ENCODE measurements at regions not wholly inside any gene's neighbourhood (a gene's known extent, or its start where the extent isn't known, plus 50 kb on each side); places are given as distances from the start of the nearest gene placed in this dataset.

GRCh38 chr10:111865550-111865949 is 318.0 kb downstream of the GPAM start:
- 66 to 67% methylated on average over 3 of the region's 3 CpGs for WGBS, 2 donors
- no peaks in the 10 kb centered on the region for H3K36me3 ChIP-seq
- no peak for ATAC-seq (ENCODE audit: low FRiP score in 2 of 2)
- H3K4me3 ChIP-seq: no peak overlapping the region
- H3K9me3 ChIP-seq: no peaks in the 10 kb centered on the region
- H3K4me1 ChIP-seq: no peaks in the 10 kb centered on the region
- no peaks in the 10 kb centered on the region for H3K27me3 ChIP-seq
- DNase-seq: no peak
- no peak overlapping the region for H3K27ac ChIP-seq
- TF ChIP-seq POLR2AphosphoS5 (IDR thresholded peaks at IDR 0.05): no peak
- TF ChIP-seq POLR2A (IDR thresholded peaks at IDR 0.05): no peak
- no peak for TF ChIP-seq CTCF (IDR thresholded peaks at IDR 0.05)
- TF ChIP-seq EP300 (IDR thresholded peaks at IDR 0.05): no peak

GRCh38 chr10:111871458-111871857 is 312.1 kb downstream of the GPAM start:
- H3K9me3 ChIP-seq: no peaks in the 10 kb centered on the region
- H3K4me1 ChIP-seq: no peaks in the 10 kb centered on the region
- H3K27me3 ChIP-seq: no peaks in the 10 kb centered on the region
- no peak for ATAC-seq (ENCODE audit: low FRiP score in 2 of 2)
- TF ChIP-seq POLR2AphosphoS5 (IDR thresholded peaks at IDR 0.05) (no peak), POLR2A (IDR thresholded peaks at IDR 0.05) (no peak), EP300 (IDR thresholded peaks at IDR 0.05) (no peak)
- H3K36me3 ChIP-seq: no peaks in the 10 kb centered on the region
- H3K4me3 ChIP-seq: no peak overlapping the region
- no peak overlapping the region for H3K27ac ChIP-seq
- DNase-seq: no peak

GRCh38 chr10:111872591-111872990 is 311.0 kb downstream of the GPAM start:
- DNase-seq: no peak
- no peaks in the 10 kb centered on the region for H3K4me1 ChIP-seq
- no peak for ATAC-seq (ENCODE audit: low FRiP score in 2 of 2)
- no peak overlapping the region for H3K4me3 ChIP-seq
- H3K9me3 ChIP-seq: no peaks in the 10 kb centered on the region
- TF ChIP-seq EP300 (IDR thresholded peaks at IDR 0.05): no peak
- no peak for TF ChIP-seq POLR2A (IDR thresholded peaks at IDR 0.05)
- TF ChIP-seq CTCF (IDR thresholded peaks at IDR 0.05): no peak
- TF ChIP-seq POLR2AphosphoS5 (IDR thresholded peaks at IDR 0.05): no peak
- 50 to 57% methylated on average over 3 of the region's 3 CpGs for WGBS, 2 donors
- no peaks in the 10 kb centered on the region for H3K36me3 ChIP-seq
- H3K27me3 ChIP-seq: no peaks in the 10 kb centered on the region
- H3K27ac ChIP-seq: no peak overlapping the region

- ATAC-seq (ENCODE audit: low FRiP score in 2 of 2): no peak
- H3K4me1 ChIP-seq: no peaks in the 10 kb centered on the region
- WGBS, 2 donors: 85 to 88% methylated on average over 4 of the region's 4 CpGs
- H3K9me3 ChIP-seq: no peaks in the 10 kb centered on the region
- no peaks in the 10 kb centered on the region for H3K27me3 ChIP-seq
- TF ChIP-seq POLR2A (IDR thresholded peaks at IDR 0.05) (no peak), POLR2AphosphoS5 (IDR thresholded peaks at IDR 0.05) (no peak), EP300 (IDR thresholded peaks at IDR 0.05) (no peak), CTCF (IDR thresholded peaks at IDR 0.05) (no peak)
- H3K36me3 ChIP-seq: no peaks in the 10 kb centered on the region
- DNase-seq: no peak
- no peak overlapping the region for H3K4me3 ChIP-seq
- no peak overlapping the region for H3K27ac ChIP-seq
These were observed 310.5 kb downstream of the GPAM start for GRCh38 chr10:111873041-111873440.

- no peaks in the 10 kb centered on the region for H3K9me3 ChIP-seq
- H3K27ac ChIP-seq: no peak overlapping the region
- no peaks in the 10 kb centered on the region for H3K36me3 ChIP-seq
- DNase-seq (no peak), ATAC-seq (ENCODE audit: low FRiP score in 2 of 2) (no peak)
- no peaks in the 10 kb centered on the region for H3K27me3 ChIP-seq
- 77 to 83% methylated on average over 7 of the region's 7 CpGs for WGBS, 2 donors
- no peaks in the 10 kb centered on the region for H3K4me1 ChIP-seq
- TF ChIP-seq CTCF (IDR thresholded peaks at IDR 0.05): no peak
- no peak for TF ChIP-seq POLR2AphosphoS5 (IDR thresholded peaks at IDR 0.05)
- TF ChIP-seq POLR2A (IDR thresholded peaks at IDR 0.05): no peak
- no peak for TF ChIP-seq EP300 (IDR thresholded peaks at IDR 0.05)
- no peak overlapping the region for H3K4me3 ChIP-seq
These were observed 309.9 kb downstream of the GPAM start for GRCh38 chr10:111873621-111874135.

Measured in upper lobe of left lung (tissue), 6 donors.